ENCODE measurements at regions not wholly inside any gene's neighbourhood (a gene's known extent, or its start where the extent isn't known, plus 50 kb on each side); places are given as distances from the start of the nearest gene placed in this dataset.

DNA sequence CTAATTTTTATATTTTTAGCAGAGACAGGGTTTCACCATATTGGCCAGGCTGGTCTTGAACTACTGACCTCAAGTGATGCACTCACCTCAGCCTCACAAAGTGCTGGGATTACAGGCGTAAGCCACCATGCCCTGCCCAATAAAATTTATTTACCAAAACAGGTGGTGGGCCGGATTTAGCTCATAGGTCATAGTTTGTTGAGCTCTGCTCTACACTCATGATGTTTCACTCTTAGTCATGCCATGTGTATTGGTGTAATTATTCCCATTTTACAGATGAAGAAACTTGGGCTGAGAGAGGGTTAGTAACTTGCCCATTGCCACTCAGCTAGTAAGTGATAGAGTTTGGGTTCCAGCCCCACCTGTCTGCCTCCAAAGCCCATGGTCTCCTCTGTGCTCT lies 93.1 kb upstream of the WWC1 start:
- TF ChIP-seq EZH2 (IDR thresholded peaks at IDR 0.05; ENCODE audit: borderline replicate concordance, insufficient read depth, low read depth, low read length, poor library complexity, severe bottlenecking): no peak
- TF ChIP-seq, protein P1, sequence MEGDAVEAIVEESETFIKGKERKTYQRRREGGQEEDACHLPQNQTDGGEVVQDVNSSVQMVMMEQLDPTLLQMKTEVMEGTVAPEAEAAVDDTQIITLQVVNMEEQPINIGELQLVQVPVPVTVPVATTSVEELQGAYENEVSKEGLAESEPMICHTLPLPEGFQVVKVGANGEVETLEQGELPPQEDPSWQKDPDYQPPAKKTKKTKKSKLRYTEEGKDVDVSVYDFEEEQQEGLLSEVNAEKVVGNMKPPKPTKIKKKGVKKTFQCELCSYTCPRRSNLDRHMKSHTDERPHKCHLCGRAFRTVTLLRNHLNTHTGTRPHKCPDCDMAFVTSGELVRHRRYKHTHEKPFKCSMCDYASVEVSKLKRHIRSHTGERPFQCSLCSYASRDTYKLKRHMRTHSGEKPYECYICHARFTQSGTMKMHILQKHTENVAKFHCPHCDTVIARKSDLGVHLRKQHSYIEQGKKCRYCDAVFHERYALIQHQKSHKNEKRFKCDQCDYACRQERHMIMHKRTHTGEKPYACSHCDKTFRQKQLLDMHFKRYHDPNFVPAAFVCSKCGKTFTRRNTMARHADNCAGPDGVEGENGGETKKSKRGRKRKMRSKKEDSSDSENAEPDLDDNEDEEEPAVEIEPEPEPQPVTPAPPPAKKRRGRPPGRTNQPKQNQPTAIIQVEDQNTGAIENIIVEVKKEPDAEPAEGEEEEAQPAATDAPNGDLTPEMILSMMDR (IDR thresholded peaks at IDR 0.05): no peak
- Mint-ChIP-seq H3K9me3 (ENCODE audit: insufficient read depth) (no peaks in the 10 kb centered on the region), H3K4me1 (no peaks in the 10 kb centered on the region), H3K4me3 (no peak overlapping the region), H3K27ac (no peak overlapping the region), H3K27me3 (no peaks in the 10 kb centered on the region)
- ChIA-PET POLR2A (no interaction called here), CTCF (interaction anchor here (0.6 to 1.1 kb wide), 2 partner anchors 20 to 22 kb away, joined by 3 read pairs; no protein-coding TSS in a partner anchor)
- no peaks in the 10 kb centered on the region for H4K20me1 ChIP-seq (ENCODE audit: control insufficient read depth, insufficient read depth, low read length, poor library complexity, severe bottlenecking)
- H3K9ac ChIP-seq (ENCODE audit: low read length): no peak overlapping the region
- intact Hi-C loops (cut with micrococcal nuclease): no loop called here
- H3K27ac ChIP-seq (ENCODE audit: low read length in 2 of 2): no peak overlapping the region
- no peaks in the 10 kb centered on the region for H3K27me3 ChIP-seq (replicated peaks in 1 of 4; ENCODE audit: control extremely low read depth in 1 of 4, control insufficient read depth in 3 of 4, insufficient read depth in 4 of 4, low read length in 3 of 4)
- no peaks in the 10 kb centered on the region for H3K36me3 ChIP-seq (replicated peaks in 1 of 2; ENCODE audit: control extremely low read depth in 1 of 2, control insufficient read depth in 1 of 2, extremely low read depth in 1 of 2, insufficient read depth in 2 of 2, low read length in 1 of 2)
- WGBS (ENCODE audit: insufficient coverage): 83% methylated on average over 1 of the region's 2 CpGs
- DNase-seq: no peak
- no peak overlapping the region for H3K4me2 ChIP-seq (replicated peaks; ENCODE audit: low read depth, low read length, poor library complexity, severe bottlenecking)
- H3K79me2 ChIP-seq (ENCODE audit: control insufficient read depth, insufficient read depth, low read length): no peaks in the 10 kb centered on the region
- no peaks in the 10 kb centered on the region for H3K9me3 ChIP-seq (ENCODE audit: control extremely low read depth in 1 of 3, control insufficient read depth in 2 of 3, insufficient read depth in 1 of 3, low read length in 2 of 3)
- no peak overlapping the region for H3K4me3 ChIP-seq (ENCODE audit: control extremely low read depth in 1 of 5, extremely low read depth in 1 of 5, insufficient read depth in 1 of 5, low read depth in 2 of 5, low read length in 4 of 5)
- no peak overlapping the region for H2AFZ ChIP-seq (ENCODE audit: insufficient read depth, low read depth, low read length, poor library complexity, severe bottlenecking)
- no peak for ATAC-seq (ENCODE audit: low read depth)
- H3K4me1 ChIP-seq (ENCODE audit: control insufficient read depth in 2 of 2, insufficient read depth in 2 of 2, low read length in 2 of 2): no peaks in the 10 kb centered on the region

DNA sequence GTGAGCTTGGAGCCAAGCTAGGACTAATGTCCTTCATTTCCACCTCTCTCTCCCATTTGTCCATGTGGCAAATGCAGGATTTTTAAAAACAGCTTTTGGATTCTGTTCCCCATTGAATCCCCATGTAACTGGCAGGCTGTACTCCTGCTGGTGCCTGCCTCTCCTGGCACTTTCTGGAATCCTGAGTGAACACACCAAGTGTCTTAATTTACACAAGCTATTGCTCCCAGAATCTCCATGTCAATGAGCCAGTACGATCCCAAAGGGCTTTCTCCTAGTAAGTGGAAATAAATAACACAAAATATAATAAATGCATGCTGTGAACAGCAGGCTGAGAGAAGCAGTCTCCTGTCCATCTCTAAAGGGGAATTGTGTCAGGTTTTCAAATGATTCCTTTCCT lies 88.4 kb upstream of the WWC1 start:
- no peak for DNase-seq
- no peak overlapping the region for H3K9ac ChIP-seq (ENCODE audit: low read length)
- H3K4me2 ChIP-seq (replicated peaks; ENCODE audit: low read depth, low read length, poor library complexity, severe bottlenecking): no peak overlapping the region
- WGBS (ENCODE audit: insufficient coverage): no CpG with 5 or more reads among the region's 1 CpG
- no peak overlapping the region for H3K4me3 ChIP-seq (ENCODE audit: control extremely low read depth in 1 of 5, extremely low read depth in 1 of 5, insufficient read depth in 1 of 5, low read depth in 2 of 5, low read length in 4 of 5)
- Mint-ChIP-seq H3K4me1 (no peaks in the 10 kb centered on the region), H3K4me3 (no peak overlapping the region), H3K27ac (no peak overlapping the region), H3K9me3 (ENCODE audit: insufficient read depth) (no peaks in the 10 kb centered on the region), H3K27me3 (no peaks in the 10 kb centered on the region)
- intact Hi-C loops (cut with micrococcal nuclease): no loop called here
- CTCF ChIA-PET: no interaction called here
- ATAC-seq (ENCODE audit: low read depth): no peak
- H3K27ac ChIP-seq (ENCODE audit: low read length in 2 of 2): no peak overlapping the region
- no peaks in the 10 kb centered on the region for H3K79me2 ChIP-seq (ENCODE audit: control insufficient read depth, insufficient read depth, low read length)
- POLR2A ChIA-PET: no interaction called here
- no peak for TF ChIP-seq EZH2 (IDR thresholded peaks at IDR 0.05; ENCODE audit: borderline replicate concordance, insufficient read depth, low read depth, low read length, poor library complexity, severe bottlenecking)
- TF ChIP-seq, protein P1 (IDR thresholded peaks at IDR 0.05): no peak
- H2AFZ ChIP-seq (ENCODE audit: insufficient read depth, low read depth, low read length, poor library complexity, severe bottlenecking): no peak overlapping the region
- no peaks in the 10 kb centered on the region for H4K20me1 ChIP-seq (ENCODE audit: control insufficient read depth, insufficient read depth, low read length, poor library complexity, severe bottlenecking)
- no peaks in the 10 kb centered on the region for H3K36me3 ChIP-seq (replicated peaks in 1 of 2; ENCODE audit: control extremely low read depth in 1 of 2, control insufficient read depth in 1 of 2, extremely low read depth in 1 of 2, insufficient read depth in 2 of 2, low read length in 1 of 2)
- no peaks in the 10 kb centered on the region for H3K4me1 ChIP-seq (ENCODE audit: control insufficient read depth in 2 of 2, insufficient read depth in 2 of 2, low read length in 2 of 2)
- peaks cover 0 to 3% (median 0%) of the 10 kb centered on the region in 3 donors for H3K9me3 ChIP-seq (ENCODE audit: control extremely low read depth in 1 of 3, control insufficient read depth in 2 of 3, insufficient read depth in 1 of 3, low read length in 2 of 3)
- no peaks in the 10 kb centered on the region for H3K27me3 ChIP-seq (replicated peaks in 1 of 4; ENCODE audit: control extremely low read depth in 1 of 4, control insufficient read depth in 3 of 4, insufficient read depth in 4 of 4, low read length in 3 of 4)
